ENCODE measurements at regions not wholly inside any gene's neighbourhood (a gene's known extent, or its start where the extent isn't known, plus 50 kb on each side); places are given as distances from the start of the nearest gene placed in this dataset.

- TF ChIP-seq CTCF (IDR thresholded peaks at IDR 0.05) (no peak), POLR2AphosphoS5 (IDR thresholded peaks at IDR 0.05; ENCODE audit: low read depth, low read length) (no peak), SIN3A (IDR thresholded peaks at IDR 0.05; ENCODE audit: borderline replicate concordance, insufficient read depth, low read depth, low read length) (no peak)
These were observed 336.5 kb upstream of the LRP1B start for GRCh38 chr2:142467321-142467720.
